Prostate gland (tissue), 2 donors: ENCODE measurements at regions not wholly inside any gene's neighbourhood (a gene's known extent, or its start where the extent isn't known, plus 50 kb on each side); places are given as distances from the start of the nearest gene placed in this dataset.

Experiments used
- POLR2AphosphoS5 ChIP-seq: sonication (generic); formaldehyde crosslinking; IDR thresholded peaks from one replicate; pipeline ENCODE4 v1.6.1; 2017; ENCODE audit warnings: antibody characterized with exemption
- TF ChIP-seq, protein P1 (sequence below), 4 experiments: fragments of 200-600 bp in 2 of 4; fragments of 450-650 bp in 2 of 4; sonication (generic) in 2 of 4; IDR thresholded peaks; 1 replicate in 3 of 4; 2 replicates in 1 of 4; pipeline ENCODE4 v1.5.1; 2016 to 2019; ENCODE audit warnings: antibody characterized with exemption in 4 of 4, mild to moderate bottlenecking in 2 of 4, moderate library complexity in 2 of 4

DNA sequence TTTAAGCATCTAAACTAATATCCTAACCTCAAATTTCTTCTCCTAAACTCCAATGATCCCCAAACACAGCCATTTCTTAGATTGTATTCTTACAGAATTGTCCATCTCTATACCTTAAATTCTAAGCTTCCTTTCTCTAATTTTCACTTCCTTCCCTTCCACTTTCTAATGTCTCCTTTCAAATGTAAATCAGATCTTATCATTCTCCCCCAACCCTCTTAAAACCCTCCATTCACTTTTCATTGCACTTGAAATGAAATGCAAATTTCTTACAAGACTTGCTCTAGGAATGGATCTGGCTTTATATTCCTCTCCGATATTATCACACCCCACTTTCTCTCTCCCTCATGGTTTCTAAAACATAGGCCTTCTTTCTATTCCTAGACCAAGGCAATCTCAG is 534.6 kb downstream of the LMO4 start:
- no peak for TF ChIP-seq POLR2AphosphoS5
- TF ChIP-seq, protein P1, sequence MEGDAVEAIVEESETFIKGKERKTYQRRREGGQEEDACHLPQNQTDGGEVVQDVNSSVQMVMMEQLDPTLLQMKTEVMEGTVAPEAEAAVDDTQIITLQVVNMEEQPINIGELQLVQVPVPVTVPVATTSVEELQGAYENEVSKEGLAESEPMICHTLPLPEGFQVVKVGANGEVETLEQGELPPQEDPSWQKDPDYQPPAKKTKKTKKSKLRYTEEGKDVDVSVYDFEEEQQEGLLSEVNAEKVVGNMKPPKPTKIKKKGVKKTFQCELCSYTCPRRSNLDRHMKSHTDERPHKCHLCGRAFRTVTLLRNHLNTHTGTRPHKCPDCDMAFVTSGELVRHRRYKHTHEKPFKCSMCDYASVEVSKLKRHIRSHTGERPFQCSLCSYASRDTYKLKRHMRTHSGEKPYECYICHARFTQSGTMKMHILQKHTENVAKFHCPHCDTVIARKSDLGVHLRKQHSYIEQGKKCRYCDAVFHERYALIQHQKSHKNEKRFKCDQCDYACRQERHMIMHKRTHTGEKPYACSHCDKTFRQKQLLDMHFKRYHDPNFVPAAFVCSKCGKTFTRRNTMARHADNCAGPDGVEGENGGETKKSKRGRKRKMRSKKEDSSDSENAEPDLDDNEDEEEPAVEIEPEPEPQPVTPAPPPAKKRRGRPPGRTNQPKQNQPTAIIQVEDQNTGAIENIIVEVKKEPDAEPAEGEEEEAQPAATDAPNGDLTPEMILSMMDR (IDR thresholded peaks at IDR 0.05): no peak
